ENCODE measurements at regions not wholly inside any gene's neighbourhood (a gene's known extent, or its start where the extent isn't known, plus 50 kb on each side); places are given as distances from the start of the nearest gene placed in this dataset.
"Not testable (repeated sequence)": the region's sequence is repeated elsewhere in the genome, so short reads cannot be mapped to it uniquely, and the experiment has no call there.

DNA sequence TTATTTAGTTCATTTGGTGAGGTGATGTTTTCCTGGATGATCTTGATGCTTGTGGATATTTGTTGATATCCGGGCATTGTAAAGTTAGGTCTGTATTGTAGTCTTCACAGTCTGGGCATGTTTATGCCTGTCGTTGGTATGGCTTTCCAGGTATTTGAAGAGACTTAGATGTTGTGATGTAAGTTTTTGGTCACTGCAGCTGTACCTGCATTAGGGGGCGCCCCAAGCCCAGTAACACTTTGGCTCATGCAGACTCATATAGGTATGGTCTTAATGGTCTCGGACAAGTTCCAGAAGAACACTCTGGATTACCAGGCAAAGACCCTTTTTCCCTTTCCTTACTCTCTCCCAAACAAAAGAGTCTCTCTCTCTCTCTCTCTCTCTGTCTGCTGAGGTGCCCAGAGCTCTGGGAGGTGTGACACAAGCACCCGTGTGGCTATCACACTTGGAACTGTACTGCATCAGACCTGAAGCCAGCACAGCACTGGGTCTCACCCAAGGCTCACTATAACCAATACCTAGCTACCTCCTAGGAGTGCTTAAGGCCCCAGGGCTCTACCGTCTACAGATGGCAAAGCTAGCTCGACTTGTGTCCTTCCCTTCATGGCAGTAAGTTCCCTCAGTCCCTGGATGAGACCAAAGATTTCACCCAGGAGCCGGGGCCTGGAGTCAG, 425.8 kb upstream of the ATXN7L3B start:
- peak in 20 of 51 donors; percentile 2 to 57 (median 20) for DNase-seq

DNA sequence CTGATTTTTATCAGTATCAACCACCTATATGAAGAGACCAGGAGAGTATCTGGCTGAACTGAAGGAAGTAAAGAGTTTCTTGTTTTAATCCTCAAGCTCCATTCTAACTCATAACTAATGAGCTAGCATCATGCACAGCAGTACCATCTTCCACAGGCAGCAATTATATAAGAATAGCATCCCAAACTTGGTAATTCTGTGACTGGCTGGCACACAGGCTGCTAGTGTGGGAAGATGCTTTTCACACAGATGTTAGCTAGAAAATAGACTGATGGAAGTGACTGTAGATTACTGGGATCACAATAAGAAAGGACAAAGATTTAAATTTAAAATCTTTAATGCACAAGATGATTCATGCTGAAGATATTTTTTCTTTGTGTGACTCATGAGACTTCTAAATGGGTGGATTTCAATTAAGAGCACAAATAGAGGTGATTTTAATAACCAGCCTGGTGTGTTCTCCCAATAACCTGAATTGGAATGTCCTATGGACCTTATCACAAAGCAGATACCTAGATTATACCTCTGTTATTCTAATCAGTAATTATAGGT, 417.7 kb upstream of the ATXN7L3B start:
- peak in 2 of 51 donors; percentile 37 to 56 for DNase-seq

GRCh38 chr12:74120644-74121043, 417.0 kb upstream of the ATXN7L3B start:
- no peak for DNase-seq

GRCh38 chr12:74129702-74130101, 407.9 kb upstream of the ATXN7L3B start:
- DNase-seq, result no peak

- no peak for DNase-seq
Observed at GRCh38 chr12:74144396-74144795, 393.2 kb upstream of the ATXN7L3B start.

DNA sequence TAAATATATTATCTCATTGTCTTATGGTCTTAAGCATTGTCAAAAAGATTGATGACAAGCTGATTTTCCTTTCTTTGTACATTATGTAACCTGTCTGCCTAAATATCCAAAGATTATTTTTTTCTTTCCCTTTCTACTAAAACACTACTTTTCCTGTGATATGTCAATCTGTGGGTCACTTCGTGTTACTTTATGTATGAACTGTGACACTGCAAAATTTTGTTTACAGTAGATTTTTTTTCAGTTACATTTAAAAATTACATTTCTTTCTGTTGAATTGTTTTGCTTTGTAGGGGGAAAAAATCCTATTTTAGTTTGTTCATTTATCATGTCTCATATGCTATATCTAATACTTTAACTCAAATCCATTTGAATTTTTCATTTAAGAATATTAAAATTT, 392.3 kb upstream of the ATXN7L3B start:
- no peak for DNase-seq

DNA sequence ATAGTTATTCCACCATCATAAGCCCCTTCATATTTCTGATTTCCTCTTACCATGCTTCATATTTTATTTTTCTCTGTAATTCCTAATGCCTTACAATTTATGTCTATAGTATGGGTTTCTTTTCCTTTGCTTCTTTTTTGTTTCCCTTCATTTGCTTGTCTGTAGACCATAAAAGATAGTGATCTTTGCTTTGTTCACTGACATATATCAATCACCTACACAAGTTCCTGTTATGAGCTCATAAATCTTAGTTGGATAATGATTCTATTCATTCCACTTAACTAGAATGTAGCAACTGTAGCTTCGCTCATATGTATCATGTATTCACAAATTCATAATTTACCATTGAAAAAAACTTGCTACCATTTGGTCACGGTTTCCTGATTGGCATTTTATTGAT, 388.8 kb upstream of the ATXN7L3B start:
- DNase-seq, result no peak

DNA sequence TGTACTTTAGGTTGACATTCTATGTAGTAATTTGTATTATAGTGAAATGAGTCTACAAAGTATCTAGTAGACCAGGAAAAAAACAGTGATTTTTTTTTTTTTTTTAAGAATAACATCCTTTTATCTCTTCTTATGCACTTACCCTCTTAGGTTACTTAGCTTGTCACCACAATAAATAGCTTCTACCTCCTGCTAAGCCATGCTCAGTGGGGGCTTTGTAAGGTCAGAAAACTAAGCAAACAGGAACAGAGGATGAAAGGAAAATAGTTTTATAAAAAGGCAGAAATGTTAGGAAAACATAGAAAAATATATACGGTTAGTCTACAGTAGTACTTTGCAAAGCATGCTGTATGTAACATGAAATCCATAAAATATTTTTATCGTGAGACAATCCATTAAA, 385.3 kb upstream of the ATXN7L3B start:
- DNase-seq, result no peak

- no peak for DNase-seq
Observed at GRCh38 chr12:74166096-74166495, 371.5 kb upstream of the ATXN7L3B start.

DNA sequence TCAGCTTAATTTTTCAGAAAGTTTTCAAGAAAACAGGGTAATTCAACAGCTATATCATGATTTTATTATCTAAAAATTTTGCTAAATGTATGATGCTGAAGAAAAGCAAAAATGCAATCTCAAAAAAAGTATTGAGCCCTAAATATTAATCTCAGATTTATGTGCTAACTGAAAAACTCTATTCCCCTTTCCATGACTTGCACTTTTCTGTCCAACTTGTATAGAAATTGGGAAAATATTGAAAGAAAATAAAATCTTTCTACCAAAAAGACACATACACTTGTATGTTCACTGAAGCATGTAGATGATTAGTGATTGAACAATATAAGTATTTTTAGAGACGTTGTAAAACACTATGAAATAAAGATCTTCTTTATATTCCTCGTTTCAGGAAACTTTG, 368.0 kb upstream of the ATXN7L3B start:
- no peak for DNase-seq

GRCh38 chr12:74170645-74171477, 366.8 kb upstream of the ATXN7L3B start:
- peak in 1 of 51 donors; percentile 0 for DNase-seq

GRCh38 chr12:74171478-74171909, 366.1 kb upstream of the ATXN7L3B start:
- no peak for DNase-seq

- not testable (repeated sequence) for DNase-seq
Observed at GRCh38 chr12:74174961-74175360, 362.7 kb upstream of the ATXN7L3B start.

GRCh38 chr12:74185360-74185759, 352.3 kb upstream of the ATXN7L3B start:
- no peak for DNase-seq

DNA sequence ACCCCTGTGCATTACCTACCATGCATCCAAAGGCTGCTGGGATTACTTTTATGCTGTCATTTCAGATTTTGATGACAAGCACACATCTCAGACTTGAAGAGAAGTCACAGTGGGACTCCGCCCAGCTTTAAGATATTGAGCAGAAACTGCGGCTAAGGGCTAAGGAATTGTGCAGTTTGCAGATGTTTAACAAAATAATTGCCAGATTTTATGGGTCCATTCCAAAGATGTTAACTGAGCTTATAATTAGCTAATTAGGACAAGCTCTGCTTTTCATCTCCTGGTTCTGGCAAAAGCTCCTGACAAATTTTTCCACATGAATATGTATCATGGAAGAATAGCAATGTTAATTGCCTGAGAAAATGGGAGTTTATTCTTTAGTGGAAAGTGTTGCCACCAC, 344.4 kb upstream of the ATXN7L3B start:
- DNase-seq, result no peak

GRCh38 chr12:74204236-74204635, 333.4 kb upstream of the ATXN7L3B start:
- DNase-seq, result no peak

DNA sequence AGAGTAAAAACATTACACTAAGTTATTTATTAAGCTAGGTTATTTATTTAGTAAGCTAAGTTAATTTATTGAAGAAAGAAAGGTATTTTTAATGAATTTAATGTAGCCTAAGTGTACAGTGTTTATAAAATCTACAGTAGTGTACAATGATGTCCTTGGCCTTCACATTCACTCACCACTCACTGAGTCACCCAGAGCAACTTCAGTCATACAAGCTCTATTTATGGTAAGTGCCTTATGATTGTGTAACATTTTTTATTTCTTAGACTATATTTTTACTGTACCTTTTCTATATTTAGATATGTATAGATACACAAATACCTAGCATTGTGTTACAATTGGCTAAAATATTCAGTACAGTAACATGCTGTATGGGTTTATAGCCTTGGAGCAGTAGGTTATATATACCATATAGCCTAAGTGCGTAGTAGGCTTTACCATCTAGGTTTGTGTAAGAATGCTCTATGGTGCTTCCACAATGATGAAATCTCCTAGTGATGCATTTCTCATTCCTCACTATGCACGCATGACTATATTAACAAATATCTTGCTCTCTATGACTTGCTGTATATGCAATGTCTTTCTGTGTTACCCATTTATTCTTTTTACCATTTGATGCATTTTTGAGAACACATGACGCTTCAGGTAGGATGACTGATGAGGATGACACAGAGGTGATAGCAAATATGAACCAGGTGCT, 309.6 kb upstream of the ATXN7L3B start:
- DNase-seq, result no peak

DNA sequence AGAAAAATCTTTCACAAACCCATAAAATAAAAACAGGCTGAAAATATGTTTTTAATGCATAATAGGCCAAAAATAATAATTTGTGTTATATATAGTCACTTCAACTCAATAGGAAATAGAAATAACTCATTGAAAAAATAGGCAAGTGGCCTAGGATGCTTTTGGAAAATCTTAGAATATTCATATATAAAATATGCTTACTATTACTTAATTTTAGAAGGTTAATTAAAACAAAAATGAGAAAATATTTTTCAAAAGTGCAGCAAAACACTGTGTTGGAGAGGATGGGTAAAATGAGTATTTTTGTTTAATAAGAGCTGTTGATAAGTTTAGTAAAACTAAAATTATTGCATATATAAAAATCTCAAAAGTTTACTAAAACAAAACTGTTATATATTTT, 308.0 kb upstream of the ATXN7L3B start:
- no peak for DNase-seq

- DNase-seq, result no peak
Observed at GRCh38 chr12:74235342-74235741, 302.3 kb upstream of the ATXN7L3B start.

GRCh38 chr12:74241341-74241740, 296.3 kb upstream of the ATXN7L3B start:
- DNase-seq, result no peak

DNA sequence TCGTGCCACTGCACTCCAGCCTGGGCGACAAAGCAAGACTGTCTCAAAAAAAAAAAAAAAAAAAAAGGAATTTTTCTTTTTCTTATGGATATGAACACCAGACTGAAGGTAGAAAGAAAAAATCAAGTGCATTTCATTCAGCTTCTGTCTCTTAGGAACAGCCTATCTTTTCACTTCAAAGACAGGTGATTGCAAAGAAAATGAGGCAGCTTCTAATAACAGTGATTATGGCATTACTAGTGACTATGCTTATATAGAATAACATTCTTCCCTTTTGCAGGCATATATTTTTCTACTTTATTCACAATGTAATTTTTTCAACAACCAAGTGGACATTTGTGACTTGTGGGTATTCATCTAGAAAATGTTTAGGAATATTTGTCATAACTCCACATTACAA, 295.5 kb upstream of the ATXN7L3B start:
- no peak for DNase-seq

DNA sequence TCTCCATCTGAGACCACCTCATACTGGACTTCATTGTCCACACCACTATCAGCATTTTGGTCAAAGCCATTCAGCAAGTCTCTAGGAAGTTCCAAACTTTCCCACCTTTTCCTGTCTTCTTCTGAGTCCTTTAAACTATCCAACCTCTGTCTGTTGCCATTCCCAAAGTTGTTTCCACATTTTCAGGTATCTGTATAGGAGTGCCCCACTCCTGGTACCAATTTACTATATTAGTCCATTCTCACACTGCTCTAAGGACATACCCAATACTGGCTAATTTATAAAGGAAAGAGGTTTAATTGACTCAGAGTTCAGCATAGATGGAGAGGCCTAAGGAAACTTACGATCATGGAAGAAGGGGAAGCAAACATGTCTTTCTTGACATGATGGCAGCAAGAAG, 292.2 kb upstream of the ATXN7L3B start:
- DNase-seq, result no peak

Data from hypothalamus (tissue), 51 donors.